Lung microvascular endothelial cell (primary cell): ENCODE measurements at regions not wholly inside any gene's neighbourhood (a gene's known extent, or its start where the extent isn't known, plus 50 kb on each side); places are given as distances from the start of the nearest gene placed in this dataset.
"Not testable (repeated sequence)": the region's sequence is repeated elsewhere in the genome, so short reads cannot be mapped to it uniquely, and the experiment has no call there.

ENCODE experiments used
- DNase-seq, 2 donors: peaks; one replicate each; pipeline versions ENCODE4 v3.0.0 to v3.0.0-alpha.2; 2010; ENCODE audit warnings: low read depth in 2 of 2

DNA sequence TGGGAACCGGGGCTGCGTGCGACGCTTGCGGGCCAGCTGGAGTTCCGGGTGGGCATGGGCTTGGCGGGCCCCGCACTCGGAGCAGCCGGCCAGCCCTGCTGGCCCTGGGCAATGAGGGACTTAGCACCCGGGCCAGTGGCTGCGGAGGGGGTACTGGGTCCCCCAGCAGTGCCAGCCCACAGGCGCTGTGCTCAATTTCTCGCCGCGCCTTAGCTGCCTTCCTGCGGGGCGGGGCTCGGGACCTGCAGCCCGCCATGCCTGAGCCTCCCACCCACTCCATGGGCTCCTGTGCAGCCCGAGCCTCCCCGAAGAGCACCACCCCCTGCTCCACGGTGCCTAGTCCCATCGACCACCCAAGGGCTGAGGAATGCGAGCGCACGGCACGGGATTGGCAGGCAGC, 63.8 kb downstream of the PLXNA1 start:
- DNase-seq, result not testable (repeated sequence)

DNA sequence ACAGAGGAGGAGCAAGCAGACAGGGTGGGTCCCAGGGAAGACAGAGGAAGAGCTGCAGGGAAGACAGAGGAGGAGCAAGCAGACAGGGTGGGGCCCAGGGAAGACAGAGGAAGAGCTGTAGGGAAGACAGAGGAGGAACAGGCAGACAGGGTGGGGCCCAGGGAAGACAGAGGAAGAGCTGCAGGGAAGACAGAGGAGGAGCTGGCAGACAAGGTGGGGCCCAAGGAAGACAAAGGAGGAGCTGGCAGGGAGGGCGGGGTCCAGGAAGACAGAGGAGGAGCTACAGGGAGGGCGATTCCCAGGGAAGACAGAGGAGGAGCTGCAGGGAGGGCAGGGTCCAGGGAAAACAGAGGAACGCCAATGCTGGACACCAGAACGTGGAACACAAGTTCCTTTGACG, 66.5 kb downstream of the PLXNA1 start:
- no peak for DNase-seq

GRCh38 chr3:127050733-127051132, 67.8 kb downstream of the PLXNA1 start:
- no peak for DNase-seq

DNA sequence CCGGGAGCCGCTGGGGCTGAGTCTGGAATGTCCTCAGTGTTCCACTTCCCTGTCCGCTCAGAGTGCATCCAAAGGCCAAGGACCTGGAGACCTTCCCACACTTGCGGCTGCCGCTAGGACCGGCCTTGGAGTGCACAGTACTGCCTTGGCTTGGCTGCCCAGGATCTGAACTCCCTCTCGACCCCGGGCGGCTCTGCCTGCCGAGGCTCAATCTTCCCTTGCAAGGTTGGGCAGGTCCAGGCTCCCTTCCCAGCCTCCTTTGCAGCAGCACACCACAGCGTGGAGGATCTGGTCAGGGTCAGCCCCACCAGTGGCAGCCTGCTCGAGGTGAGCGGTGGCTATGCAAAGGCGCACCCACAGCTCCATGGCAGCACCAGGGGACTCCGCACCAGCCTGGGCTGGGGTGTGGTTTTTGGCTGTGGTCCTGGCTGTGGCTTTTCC, 69.2 kb downstream of the PLXNA1 start:
- no peak for DNase-seq

DNA sequence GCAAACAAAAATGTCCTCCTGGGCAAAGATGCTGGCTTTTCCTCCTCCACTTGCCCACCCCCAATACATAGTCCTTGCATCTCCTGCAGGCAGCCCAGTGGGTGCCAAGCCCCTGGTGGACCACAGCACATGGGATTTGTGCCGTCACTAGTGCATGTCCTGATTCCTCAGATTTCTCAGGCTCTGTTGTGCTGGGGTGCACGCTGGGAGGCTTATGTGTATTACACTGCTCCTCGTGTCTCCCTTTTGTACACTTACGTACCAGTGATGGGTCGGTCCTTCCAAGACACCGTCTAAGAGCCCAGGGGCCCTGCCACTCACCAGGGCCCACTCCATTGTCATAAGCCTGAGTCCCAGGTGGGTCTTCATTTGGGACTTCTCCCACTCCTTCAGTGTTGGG, 70.1 kb downstream of the PLXNA1 start:
- no peak for DNase-seq

DNA sequence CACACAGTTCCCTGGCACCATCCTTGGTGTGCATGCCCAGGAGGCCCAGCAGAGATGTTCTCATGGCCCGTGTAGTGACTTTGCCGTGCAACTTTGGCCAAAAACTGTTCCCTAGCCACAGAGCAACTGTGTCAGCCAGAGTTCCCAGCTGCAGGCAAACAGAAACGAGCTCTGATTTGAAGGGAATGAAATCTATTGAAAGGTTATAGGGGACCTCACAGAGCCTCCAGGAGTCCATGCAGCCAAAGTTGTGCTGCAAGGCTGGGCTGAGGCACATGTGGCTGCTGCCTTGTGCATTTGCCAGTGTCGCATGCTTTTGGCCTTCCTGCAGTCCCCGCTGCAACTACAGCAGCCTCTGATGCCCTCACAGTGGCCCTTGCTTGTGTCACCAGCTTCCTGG, 70.5 kb downstream of the PLXNA1 start:
- no peak for DNase-seq

DNA sequence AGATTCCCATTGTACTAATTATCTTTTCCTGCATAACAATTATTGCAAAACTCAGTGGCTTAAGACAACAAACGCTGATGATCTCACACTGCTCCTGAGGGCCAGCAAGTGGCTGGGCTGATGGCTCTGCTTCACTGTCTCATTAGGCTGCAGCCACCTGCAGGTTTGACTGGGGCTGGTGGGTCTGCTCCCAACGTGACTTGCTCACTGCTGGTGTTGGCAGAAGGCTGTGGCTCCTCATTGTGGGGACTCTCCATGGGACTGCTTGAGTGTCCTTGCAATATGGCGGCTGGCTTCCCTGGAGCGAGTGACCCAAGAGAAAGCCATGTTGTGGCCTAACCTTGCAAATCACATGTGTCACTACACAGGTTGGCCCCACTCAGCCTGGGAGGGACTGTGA, 71.1 kb downstream of the PLXNA1 start:
- DNase-seq, result no peak

GRCh38 chr3:127056281-127056680, 73.4 kb downstream of the PLXNA1 start:
- DNase-seq, result no peak

- no peak for DNase-seq
Measured at GRCh38 chr3:127056976-127057375, 74.1 kb downstream of the PLXNA1 start.

GRCh38 chr3:127059072-127059471, 76.2 kb downstream of the PLXNA1 start:
- DNase-seq, result no peak

- no peak for DNase-seq
Measured at GRCh38 chr3:127061641-127062040, 78.7 kb downstream of the PLXNA1 start.

GRCh38 chr3:127062926-127063325, 80.0 kb downstream of the PLXNA1 start:
- no peak for DNase-seq

DNA sequence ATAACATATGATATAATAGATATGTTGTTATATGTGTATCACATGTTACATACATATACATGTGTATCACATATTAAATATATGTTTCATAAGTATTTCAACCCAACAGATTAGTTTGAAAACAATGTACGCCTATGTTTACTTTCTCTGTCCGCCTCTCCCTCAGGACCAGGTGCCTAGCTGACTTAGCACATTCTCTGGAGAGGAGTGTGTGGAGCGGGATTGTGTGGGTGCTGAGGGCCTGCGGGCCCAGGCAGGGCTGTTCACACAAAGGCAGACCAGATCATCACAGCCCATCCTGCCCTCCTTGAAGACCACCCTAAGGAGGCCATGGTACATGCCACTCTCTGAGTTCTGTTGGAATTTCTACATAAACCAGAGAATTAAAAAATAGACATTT, 81.0 kb downstream of the PLXNA1 start:
- no peak for DNase-seq

DNA sequence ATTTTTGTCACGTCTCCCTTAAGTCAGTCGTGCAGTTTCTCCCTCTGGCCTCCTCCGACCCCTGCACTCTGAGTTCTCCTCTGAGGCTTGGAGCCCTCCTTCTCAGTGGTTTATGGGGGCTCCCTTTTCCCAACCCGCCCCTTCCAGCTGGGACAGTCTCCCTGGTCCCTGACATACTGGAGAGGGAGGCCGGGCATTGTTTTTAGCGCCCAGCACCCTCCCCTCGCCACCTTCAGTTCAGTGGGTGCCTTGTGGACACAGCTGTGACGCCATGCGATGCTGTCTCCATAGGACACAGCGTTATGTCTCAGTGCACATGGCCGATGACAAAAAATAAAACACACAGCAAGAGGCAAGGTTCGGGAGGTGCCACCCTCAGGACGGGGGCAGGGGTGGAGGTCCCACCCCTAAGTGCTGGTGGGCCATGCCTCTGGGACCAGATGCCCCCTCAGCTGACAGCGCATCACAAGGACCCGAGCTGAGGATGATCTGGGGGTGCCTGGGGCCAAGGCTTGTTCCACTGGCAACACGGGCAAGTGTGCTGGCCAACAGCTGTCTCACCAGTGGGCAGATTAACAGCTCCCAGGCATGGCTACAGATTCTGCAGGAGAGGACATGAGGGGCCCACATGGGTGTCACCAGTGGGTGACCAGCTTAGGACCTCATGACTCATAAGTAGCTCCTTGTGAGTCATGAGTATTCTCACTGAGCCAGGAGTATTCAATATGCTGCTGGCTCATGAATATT, 81.6 kb downstream of the PLXNA1 start:
- no peak for DNase-seq

- DNase-seq, result no peak
Measured at GRCh38 chr3:127065138-127065427, 82.2 kb downstream of the PLXNA1 start.

GRCh38 chr3:127065561-127066290, 82.8 kb downstream of the PLXNA1 start:
- DNase-seq, result no peak

DNA sequence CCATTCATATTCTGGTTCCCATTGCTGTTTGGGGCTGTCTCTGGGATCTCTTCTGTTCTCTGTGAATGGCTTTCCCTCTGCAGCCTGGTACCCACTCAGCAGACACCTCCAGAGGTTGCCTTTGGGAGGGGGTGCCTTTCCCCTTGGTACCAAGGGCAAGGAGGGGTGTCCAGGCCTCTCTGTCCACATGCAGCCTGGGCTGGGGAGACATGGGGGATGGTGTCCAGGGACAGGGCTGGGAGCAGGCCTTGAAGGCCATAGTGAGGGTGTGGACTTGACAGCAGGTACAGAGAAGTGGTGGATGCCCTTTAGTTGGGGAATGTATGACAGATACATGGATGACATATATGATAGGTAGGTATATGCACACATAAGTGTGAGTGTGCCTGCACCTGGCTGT, 83.7 kb downstream of the PLXNA1 start:
- DNase-seq, result no peak

GRCh38 chr3:127067116-127067910, 84.4 kb downstream of the PLXNA1 start:
- no peak for DNase-seq

- DNase-seq, result no peak
Measured at GRCh38 chr3:127068111-127068810, 85.3 kb downstream of the PLXNA1 start.

GRCh38 chr3:127068871-127069270, 86.0 kb downstream of the PLXNA1 start:
- DNase-seq, result no peak

DNA sequence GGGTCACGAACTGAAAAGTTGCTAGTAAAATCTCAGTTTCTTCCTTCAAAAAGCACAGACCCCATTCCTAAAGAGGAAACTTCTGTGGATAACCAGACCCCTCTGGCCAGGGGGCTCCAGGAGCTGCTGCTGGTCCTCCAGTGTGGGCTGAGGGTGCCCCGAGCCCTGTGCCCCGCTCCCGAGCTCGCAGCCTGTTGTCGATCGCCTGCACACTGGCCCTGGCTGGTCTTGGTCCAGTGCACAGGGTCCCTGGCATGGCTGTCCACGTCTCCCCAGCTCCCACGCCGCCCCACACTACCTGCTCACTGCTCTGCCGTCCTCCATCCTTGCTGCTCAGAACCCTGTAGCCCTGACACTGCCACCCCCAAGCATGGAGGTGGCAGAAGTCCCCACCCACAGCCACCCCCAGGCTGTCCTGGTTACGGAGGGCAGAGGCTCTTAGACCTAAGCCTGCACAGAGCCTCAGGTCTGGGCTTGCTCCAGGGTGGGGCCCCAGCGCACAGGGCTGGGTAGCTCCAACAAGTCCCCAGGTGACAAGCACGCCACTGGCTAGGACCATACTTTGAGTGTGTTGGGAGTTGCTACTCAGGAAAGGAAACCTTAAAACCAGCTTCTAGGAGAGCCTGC, 87.0 kb downstream of the PLXNA1 start:
- no peak for DNase-seq
